C4-2B (cell line): ENCODE measurements at regions not wholly inside any gene's neighbourhood (a gene's known extent, or its start where the extent isn't known, plus 50 kb on each side); places are given as distances from the start of the nearest gene placed in this dataset.

ENCODE experiments used
- CTCF ChIP-seq: fragments of 450-650 bp; conservative IDR thresholded peaks from 2 replicates; pipeline ENCODE4 v1.5.1; 2017; ENCODE audit warnings: mild to moderate bottlenecking
- ZFX ChIP-seq: fragments of 450-650 bp; IDR thresholded peaks from 2 replicates; pipeline ENCODE4 v1.6.1; 2017

- TF ChIP-seq CTCF: no peak
- TF ChIP-seq ZFX: no peak
Measured at GRCh38 chr11:70682760-70683159, 284.4 kb downstream of the CTTN start.
